Right ventricle myocardium superior (tissue), 1 donor: ENCODE measurements at regions not wholly inside any gene's neighbourhood (a gene's known extent, or its start where the extent isn't known, plus 50 kb on each side); places are given as distances from the start of the nearest gene placed in this dataset.

Experiments
- ATAC-seq: fragments of 200-7000 bp; cut with Tn5 transposase; one replicate; pipeline ENCODE4 v1.9.1; 2020; ENCODE audit warnings: mild to moderate bottlenecking; ENCODE audit not compliant: poor library complexity
- DNase-seq: peaks from one replicate; pipeline ENCODE4 v3.0.0-alpha.2; 2020
- intact Hi-C: fragments of 100-400 bp; cut with DNase I; formaldehyde crosslinking; loops from one replicate; pipeline ENCODE4 v1.11.2; 2022
- donor health status: DM: no; HTN: yes; CAD: no; lungs with severe emphysema.

DNA sequence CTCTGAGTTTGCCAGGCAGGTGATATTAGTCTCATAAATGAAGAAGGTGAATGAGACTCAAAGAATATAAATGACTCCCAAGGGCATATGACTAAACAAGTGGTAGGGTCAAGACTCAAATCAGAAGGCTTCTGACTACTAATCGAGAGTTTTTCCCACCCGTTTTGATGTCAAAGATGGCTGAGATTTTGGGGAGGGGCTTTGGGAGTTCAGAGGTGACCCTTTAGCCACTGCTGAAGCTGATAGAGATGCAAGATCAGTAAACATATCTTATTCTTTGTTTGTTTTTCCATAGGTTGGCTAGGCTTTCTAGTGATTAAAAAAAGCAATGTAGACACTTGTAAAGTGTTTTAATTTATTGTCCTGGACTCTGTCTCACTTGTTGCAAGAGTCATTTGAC lies 239.6 kb upstream of the PLEKHG7 start:
- ATAC-seq = no peak
- intact Hi-C loops = no loop called here

DNA sequence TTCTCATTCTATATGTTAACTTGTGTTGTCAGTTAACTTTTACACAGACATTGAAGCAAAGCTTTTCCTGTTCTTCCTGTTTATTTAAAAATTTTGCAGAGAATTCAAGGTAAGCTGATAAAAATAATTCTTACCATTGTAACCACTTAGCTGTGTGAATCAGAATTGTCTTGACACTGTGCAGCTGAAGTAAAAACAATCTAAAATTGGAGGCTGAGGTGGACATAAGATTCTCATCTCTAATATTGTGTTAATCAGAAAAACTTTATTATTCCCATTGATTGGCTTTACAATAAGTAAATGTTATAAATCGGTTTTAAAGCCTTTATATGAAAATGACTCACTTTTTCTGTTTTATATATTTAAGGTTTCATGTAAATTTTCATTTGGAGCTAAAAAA lies 240.3 kb upstream of the PLEKHG7 start:
- intact Hi-C loops = no loop called here
- ATAC-seq (no peak), DNase-seq (no peak)

More for the DNA sequence above, 239.6 kb upstream of the PLEKHG7 start:
- DNase-seq = no peak

DNA sequence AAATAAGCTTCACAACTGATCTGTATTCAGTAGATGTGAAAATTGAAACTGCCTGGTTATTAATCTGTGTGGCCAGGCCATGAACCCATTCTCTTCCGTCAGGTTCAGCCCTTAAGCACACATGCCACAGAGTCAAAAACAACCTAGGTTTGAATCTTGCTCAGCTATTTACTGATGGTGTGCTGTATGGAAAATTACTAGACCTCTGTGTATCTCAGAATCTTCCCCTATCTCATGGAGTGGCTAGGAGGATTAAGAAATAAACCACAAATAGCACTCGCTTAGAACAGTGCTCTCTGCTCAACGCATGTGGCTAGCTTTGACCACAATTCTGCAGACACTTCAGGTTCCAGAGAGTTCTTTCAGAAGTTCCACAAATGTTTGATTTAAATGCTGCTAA lies 240.7 kb upstream of the PLEKHG7 start:
- ATAC-seq (no peak), DNase-seq (no peak)
- intact Hi-C loops = no loop called here

DNA sequence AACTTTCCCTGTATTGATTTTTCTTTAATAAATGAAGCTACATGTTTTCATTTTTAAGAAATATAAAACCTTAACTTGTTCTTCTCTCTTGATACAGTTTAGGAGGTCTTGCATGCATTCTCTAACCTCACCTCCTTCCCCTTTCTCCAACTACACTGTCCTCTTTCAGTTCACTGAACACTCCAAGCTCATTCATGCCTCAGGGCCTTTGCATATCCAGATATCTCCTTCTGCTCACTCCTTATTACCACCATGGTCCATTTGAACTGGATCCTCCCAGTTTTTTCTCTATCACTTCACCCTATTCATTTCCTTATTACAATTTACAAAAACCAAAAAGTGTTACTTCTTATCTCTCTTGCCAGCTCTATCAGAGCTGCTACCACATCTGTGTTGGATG lies 242.9 kb upstream of the PLEKHG7 start:
- no peak for ATAC-seq
- intact Hi-C loops = no loop called here
- DNase-seq = no peak

DNA sequence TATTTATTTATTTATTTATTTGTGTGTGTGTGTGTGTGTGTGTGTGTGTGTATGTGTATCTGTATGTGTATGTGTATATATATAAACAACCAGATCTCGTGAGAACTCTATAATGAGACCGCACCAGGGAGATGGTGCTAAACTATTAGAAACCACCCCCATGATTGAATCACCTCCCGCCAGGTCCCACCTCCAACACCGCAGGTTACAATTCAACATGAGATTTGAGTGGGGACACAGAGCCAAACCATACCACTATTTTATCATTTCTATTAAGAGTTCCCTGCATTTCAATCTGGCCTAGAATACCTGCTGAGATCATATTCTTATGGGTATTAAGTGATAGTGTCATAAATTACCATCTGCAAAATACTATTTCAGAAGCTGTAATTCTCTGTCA lies 243.8 kb upstream of the PLEKHG7 start:
- intact Hi-C loops = no loop called here
- ATAC-seq = no peak
- DNase-seq = no peak

DNA sequence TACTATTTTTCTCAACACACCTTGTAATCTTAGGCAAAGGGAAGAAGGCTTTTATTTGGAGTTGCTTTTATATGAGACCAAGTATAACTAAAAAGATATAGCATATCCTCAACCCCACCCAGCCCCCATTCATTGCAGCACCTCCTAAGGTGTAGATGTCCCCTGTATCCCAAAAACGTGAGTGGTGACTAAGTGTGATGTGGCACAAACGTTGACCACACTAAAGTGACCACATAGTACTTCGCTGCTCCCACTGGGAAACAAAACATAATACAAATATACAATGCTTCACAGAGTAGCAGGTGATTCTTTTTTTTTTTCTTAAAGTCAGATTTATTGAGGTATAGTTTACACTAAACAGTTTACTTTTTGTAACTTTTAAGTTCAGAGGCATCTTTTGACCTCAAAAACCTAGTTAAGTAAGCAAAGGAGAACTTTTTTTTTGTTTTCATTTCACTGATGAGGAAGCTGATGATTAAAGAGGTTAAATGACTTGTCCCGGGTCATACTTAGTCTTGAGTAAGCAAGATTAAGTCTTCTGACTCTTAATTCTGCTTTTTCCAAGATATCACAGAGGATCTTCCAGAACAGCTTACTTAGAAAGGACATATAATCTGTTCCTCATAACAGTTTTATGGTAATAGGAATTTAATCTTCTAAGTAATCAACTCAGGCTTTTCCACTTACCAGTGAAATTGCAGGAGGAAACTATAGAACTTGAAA lies 245.2 kb upstream of the PLEKHG7 start:
- intact Hi-C loops = no loop called here
- DNase-seq = no peak
- no peak for ATAC-seq

DNA sequence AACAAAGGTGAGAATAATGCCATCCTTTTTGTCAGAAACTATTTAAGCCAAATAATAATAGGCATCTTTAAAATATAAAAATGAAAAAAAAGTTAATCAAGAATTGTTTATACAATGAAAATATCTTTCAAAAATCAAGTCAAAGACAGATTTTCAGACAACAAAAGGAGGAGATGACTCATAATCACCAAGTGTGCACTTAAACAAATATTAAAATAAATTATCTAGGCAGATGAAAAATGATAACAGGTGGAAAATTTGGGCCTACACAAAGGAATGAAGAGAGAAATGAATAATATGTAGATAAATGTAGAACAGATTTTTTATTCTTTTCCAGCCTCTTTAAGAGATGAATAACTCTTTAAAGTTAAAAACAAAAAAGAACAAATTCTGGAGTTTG lies 250.0 kb upstream of the PLEKHG7 start:
- ATAC-seq (no peak), DNase-seq (no peak)
- intact Hi-C loops = no loop called here

DNA sequence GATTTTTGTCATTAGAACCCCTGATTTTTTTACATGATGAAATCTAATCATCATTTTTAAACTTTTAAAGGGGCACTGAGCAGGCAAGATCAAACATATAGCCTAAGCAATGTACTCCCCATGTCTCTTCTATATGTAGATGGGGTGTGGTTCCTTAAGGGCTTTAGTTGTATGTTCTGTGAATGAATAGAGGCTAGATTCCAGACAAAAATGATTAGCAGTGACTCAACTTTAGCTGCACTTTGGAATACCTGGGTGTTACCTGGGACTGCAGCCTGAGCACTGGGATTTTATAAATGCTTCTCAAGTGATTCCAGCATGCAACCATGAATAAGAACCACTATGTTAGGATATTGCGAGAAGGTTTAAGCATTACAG lies 256.7 kb upstream of the PLEKHG7 start:
- ATAC-seq (no peak), DNase-seq (no peak)
- intact Hi-C loops = no loop called here

DNA sequence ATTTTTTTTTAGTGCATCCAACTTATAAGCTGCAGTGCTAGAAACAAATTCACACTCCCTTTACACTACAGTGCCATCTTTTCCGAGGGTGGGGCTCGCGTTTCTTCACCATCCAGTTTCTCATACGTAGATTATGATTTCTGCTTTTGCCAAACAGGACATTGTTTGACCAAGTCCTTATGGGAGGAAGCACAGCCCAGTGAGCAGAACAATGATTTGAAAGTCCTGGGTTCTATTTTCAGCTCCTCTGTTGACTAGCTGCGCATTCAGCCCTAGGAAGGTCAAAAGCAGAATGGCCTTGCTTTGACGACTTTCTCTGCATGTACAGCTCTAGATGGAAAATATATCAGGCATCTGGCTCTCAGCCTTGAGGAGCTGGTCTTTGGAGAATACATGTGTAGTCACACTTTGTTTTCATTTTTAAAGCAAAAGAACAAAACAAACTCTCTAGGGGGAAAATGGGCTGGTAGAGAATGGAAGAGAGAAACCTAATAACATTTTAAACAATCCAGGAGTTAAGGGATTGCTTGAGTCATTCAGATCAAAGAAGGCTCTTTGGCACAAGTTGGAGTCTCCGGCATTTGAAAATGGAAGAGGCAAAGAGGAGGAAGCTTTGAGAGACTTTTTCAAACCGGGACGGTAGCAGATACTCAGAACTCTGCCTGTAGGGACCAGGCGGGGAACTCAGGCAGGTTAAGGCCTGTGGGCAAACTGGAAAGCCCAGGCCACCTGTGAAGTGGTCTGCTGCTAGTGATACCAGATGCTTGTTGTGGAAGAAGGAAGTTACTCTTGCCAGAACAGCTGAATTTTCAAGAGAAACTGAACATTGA lies 257.3 kb upstream of the PLEKHG7 start:
- intact Hi-C loops = no loop called here
- DNase-seq (no peak), ATAC-seq (peak; percentile 71)

DNA sequence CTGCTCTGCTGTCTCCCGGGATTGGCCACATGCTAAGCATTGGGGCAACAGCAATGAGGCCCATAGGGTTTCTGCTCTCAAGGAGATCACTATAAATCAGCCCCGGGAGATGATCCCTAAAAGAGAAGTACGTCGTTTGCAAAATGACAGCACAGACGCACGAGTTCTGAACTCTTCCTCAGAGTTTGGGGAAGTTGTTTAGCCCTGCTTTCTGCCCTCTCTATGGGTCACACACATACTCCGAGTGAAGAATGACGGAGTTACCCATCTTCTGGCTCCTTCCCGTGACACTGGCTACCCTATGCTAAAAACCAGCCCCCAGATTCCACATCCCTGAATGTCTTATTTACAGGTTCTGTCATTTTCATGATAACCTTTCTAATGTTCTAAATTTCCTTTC lies 258.0 kb upstream of the PLEKHG7 start:
- intact Hi-C loops = no loop called here
- DNase-seq (no peak), ATAC-seq (peak; percentile 62)

DNA sequence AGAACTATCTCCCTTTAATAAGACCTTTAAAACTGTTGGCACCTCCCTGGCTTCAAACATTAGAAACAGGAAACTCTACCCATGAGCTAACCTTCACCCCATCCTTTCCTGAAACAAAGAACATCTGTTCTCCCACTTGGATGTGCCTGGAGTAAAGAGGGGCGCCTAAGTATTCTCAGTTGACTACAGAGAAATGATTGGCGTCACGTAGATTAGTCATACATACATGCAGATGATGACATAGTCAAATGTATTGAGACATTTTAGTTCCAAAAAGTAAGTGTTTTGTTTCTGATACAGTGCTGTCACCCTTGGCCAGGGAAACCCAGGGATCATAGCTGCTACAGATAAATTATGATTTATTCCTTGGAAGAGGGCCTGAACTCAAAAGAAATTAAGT lies 260.0 kb upstream of the PLEKHG7 start:
- intact Hi-C loops = no loop called here
- ATAC-seq (no peak), DNase-seq (no peak)

DNA sequence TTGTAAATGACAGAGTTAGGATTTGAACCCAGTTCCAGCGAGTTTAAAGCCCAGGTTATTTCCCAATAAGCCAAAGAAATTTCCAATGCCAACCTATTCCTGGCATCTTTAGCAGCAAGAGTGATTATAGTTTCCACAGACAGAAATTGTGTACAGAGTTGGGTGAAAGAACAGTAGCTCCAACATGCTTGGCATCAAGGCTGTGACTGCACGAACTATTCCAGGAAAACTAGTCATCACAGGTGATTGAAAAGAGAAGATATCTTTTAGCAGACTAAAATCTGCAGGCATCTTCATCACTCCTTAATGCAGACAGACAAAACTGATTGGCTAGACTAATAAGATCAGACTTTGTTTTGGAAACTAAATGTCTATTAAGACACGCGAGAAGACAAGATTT lies 262.7 kb upstream of the PLEKHG7 start:
- intact Hi-C loops = no loop called here
- no peak for ATAC-seq
- no peak for DNase-seq

DNA sequence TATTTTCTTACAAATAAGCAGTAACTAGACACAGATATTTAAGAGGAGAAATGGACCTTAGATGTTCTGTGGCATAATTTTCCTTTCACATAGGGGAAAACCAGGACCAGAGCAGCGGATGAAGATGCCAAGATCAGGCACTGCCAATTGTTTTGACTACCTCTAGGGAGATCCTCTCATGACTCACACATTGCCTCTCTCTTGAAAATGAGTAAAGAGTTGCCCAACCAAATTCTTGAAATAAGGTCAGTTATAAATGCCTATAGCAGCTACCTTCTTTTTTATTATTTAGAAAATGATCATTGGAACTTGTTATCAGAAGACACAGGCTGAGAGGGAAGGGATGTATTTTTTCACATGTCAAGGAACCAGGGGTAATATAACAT lies 263.4 kb upstream of the PLEKHG7 start:
- ATAC-seq = peak; percentile 61
- no peak for DNase-seq
- intact Hi-C loops = no loop called here

DNA sequence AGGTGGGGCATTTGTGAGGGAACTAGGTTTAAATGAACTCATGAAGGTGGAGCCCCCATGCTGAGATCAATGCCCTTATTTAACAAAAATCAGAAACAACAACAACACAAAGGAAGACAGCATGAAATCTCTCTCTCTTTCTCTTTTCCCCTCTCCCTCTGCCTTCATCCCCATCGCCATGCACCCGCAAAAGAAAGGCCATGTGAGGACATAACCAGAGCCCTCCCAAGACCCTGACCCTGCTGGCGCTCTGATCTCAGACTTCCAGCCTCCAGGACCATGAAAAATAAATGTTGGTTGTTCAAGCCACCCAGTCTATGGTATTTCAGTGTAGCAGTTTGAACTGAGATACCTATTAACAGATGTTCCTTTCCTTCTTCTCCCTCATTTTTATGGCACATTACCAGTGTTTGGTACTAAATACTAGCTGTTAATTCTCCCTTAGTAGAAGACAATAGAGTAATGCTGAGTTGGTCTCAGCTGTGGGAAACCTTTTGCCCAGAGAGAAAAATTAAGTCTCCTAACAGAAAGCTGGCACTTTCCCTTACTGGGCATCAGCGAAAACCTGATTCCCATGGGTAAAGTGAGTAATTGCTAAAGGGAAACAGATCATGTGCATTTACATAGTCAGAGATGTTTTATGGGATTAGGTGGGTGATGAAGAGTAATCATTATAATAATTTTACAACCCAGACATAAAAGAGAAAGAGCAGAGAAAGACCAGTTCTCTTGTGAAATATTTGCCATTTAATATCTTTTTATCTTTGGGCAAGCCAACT lies 264.0 kb upstream of the PLEKHG7 start:
- DNase-seq = no peak
- intact Hi-C loops = no loop called here
- peak; percentile 10 for ATAC-seq

DNA sequence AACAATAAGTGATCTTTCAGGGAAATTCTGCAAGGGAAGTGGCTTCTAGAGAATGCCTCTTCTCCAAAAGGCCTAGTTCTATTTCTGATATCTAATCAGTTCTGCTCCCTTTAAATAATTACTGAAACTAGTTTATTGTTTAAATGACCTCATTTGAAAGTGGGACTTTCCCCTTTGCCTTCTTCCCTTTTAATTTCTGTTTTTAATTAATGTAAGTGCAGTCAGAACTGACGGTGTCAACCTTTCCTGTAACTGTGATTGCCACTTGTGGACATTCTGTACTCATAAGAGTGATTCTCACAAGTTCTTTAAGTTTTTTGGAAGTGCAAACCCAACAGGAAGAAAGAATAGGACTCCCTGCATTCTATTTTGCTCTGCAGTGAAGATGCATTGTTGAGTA lies 265.3 kb upstream of the PLEKHG7 start:
- DNase-seq = no peak
- intact Hi-C loops = no loop called here
- no peak for ATAC-seq

DNA sequence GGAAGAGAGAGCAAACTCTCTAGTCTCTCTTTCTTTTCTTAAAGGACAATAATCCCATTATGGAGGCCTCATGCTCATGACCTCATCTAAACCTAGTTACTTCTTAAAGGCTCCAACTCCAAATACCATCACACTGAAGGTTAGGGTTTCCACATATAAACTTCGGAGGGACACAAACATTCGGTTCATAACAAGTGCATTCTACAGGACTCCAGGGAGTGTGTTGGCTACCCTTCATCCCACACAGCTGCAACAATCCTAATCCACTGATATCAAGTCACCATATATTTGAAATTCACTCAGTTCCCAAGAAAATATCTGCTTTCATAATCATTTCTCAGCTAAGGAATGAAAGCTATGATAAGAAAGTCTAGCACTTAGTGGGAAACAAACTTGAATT lies 265.9 kb upstream of the PLEKHG7 start:
- no peak for DNase-seq
- intact Hi-C loops = no loop called here
- peak; percentile 64 for ATAC-seq

DNA sequence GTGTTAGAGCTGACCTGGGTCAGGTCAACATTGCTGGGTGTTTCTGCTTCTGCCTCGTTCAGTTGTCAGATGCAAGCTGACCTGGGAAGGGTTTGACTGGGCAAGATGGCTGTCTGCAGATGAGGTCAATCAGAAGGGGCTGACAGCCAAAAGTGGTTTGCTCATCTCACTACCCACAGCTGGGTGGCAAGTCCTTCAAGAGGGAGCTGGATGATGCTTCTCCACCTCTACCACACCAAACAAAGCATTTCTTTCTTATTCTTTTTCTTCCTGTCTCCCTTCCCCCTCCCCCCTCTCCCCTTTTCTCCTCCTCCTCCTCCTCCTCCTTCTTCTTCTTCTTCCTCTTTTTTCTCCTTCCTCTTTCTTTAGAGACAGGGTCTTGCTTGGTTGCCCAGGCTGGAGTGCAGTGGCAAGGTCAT lies 268.2 kb upstream of the PLEKHG7 start:
- DNase-seq = no peak
- ATAC-seq = no peak
- intact Hi-C loops = no loop called here

DNA sequence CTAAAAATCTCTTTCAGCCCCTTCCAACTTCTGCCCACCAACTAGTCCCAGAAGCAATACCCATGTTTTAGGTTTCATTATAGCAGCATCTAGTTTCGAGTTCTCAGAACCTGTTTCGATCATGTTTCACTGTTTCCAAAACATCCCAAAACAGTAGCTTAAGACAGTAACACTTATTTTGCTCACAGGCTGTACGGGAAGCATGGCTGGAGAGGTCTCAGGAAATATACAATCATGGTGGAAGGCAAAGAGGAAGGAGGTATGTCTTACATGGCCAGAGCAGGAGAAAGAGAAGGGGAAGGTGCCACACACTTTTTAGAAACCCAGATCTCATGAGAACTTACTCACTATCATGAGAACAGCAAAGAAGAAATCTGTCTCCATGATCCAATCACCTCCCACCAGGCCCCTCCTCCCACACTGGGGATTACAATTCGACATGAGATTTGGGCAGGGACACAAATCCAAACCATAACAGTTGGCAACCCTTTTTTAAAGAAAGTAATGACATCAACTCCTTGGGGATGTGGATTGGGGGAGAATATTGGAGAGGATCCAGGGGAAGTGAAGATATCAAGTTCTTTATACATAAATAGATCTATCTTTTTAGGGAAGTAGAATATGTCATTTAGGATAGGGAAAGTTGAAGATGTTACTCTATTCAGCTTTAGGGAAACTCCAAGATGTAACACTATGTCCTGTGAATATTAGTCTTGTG lies 269.9 kb upstream of the PLEKHG7 start:
- DNase-seq = no peak
- no peak for ATAC-seq
- intact Hi-C loops = no loop called here

DNA sequence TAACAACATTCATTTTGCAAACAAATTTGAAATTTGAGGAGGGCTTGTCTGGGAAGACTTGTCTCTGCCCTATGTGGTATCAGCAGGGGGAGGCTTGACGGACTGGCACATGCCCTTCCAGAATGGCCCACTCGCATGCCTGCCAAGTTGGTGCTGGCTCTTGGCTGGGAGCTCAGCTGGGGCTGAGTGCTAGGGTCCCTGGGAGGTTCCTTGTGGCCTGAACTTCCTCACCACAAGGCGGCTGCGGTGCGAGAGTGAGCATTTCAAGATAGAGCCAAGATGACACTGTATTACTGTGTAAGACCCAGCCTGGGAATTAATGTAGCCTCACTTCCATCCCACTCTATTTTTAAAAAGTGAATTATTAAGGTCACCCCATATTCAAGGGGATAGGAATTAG lies 271.6 kb upstream of the PLEKHG7 start:
- intact Hi-C loops = no loop called here

More for the DNA sequence above, 271.6 kb upstream of the PLEKHG7 start:
- DNase-seq (no peak), ATAC-seq (peak; percentile 10)
